Suprapubic skin (tissue), 4 donors: ENCODE measurements at regions not wholly inside any gene's neighbourhood (a gene's known extent, or its start where the extent isn't known, plus 50 kb on each side); places are given as distances from the start of the nearest gene placed in this dataset.

ENCODE experiments used
- DNase-seq, 2 donors: peaks; one replicate each; pipeline ENCODE4 v3.0.0-alpha.2; 2019; ENCODE audit warnings: low spot score in 2 of 2
- H3K27ac ChIP-seq: fragments of 200-600 bp; sonication (generic); one replicate; pipeline ENCODE4 v1.5.1; 2019
- H3K27me3 ChIP-seq: fragments of 200-600 bp; sonication (generic); one replicate; pipeline ENCODE4 v1.5.1; 2019
- H3K36me3 ChIP-seq: fragments of 200-600 bp; sonication (generic); one replicate; pipeline ENCODE4 v1.5.1; 2019
- H3K4me1 ChIP-seq: fragments of 200-600 bp; sonication (generic); one replicate; pipeline ENCODE4 v1.5.1; 2019
- H3K4me3 ChIP-seq: fragments of 200-600 bp; sonication (generic); one replicate; pipeline ENCODE4 v1.5.1; 2019; ENCODE audit warnings: mild to moderate bottlenecking
- H3K9me3 ChIP-seq: fragments of 200-600 bp; sonication (generic); one replicate; pipeline ENCODE4 v1.5.1; 2019
- EP300 ChIP-seq: sonication (generic); formaldehyde crosslinking; IDR thresholded peaks from one replicate; pipeline ENCODE4 v1.6.1; 2017; ENCODE audit warnings: antibody characterized with exemption
- POLR2A ChIP-seq, 2 donors: fragments of 450-650 bp; IDR thresholded peaks; one replicate each; pipeline ENCODE4 v1.6.1; 2017; ENCODE audit warnings: antibody characterized with exemption in 2 of 2, mild to moderate bottlenecking in 2 of 2, moderate library complexity in 2 of 2
- POLR2AphosphoS5 ChIP-seq, 3 donors: sonication (generic); formaldehyde crosslinking; IDR thresholded peaks; one replicate each; pipeline ENCODE4 v1.6.1; 2017; ENCODE audit warnings: antibody characterized with exemption in 3 of 3
- WGBS: methylation state at CpG from one replicate; pipeline ENCODE4 v1.1.5; 2018; 5-methylcytosine and 5-hydroxymethylcytosine counted together
- TF ChIP-seq, protein P1 (sequence below), 2 donors: fragments of 200-600 bp in 1 of 2; fragments of 450-650 bp in 1 of 2; sonication (generic) in 1 of 2; IDR thresholded peaks; one replicate each; pipeline ENCODE4 v1.5.1; 2016 to 2019; ENCODE audit warnings: antibody characterized with exemption in 2 of 2, mild to moderate bottlenecking in 1 of 2, moderate library complexity in 1 of 2

- H3K4me3 ChIP-seq, result no peak overlapping the region
- no peaks in the 10 kb centered on the region for H3K36me3 ChIP-seq
- WGBS, result 56% methylated on average over 2 of the region's 2 CpGs
- no peaks in the 10 kb centered on the region for H3K9me3 ChIP-seq
- TF ChIP-seq POLR2A (IDR thresholded peaks at IDR 0.05), result no peak
- TF ChIP-seq EP300, result no peak
- TF ChIP-seq POLR2AphosphoS5 (IDR thresholded peaks at IDR 0.05), result no peak
- TF ChIP-seq, protein P1, sequence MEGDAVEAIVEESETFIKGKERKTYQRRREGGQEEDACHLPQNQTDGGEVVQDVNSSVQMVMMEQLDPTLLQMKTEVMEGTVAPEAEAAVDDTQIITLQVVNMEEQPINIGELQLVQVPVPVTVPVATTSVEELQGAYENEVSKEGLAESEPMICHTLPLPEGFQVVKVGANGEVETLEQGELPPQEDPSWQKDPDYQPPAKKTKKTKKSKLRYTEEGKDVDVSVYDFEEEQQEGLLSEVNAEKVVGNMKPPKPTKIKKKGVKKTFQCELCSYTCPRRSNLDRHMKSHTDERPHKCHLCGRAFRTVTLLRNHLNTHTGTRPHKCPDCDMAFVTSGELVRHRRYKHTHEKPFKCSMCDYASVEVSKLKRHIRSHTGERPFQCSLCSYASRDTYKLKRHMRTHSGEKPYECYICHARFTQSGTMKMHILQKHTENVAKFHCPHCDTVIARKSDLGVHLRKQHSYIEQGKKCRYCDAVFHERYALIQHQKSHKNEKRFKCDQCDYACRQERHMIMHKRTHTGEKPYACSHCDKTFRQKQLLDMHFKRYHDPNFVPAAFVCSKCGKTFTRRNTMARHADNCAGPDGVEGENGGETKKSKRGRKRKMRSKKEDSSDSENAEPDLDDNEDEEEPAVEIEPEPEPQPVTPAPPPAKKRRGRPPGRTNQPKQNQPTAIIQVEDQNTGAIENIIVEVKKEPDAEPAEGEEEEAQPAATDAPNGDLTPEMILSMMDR (IDR thresholded peaks at IDR 0.05), result no peak
- DNase-seq, result no peak
- no peak overlapping the region for H3K27ac ChIP-seq
- no peaks in the 10 kb centered on the region for H3K4me1 ChIP-seq
- H3K27me3 ChIP-seq, result peaks cover under 1% of the 10 kb centered on the region
Measured at GRCh38 chr7:65233409-65234034, 140.1 kb upstream of the ZNF92 start.

- TF ChIP-seq, protein P1 (IDR thresholded peaks at IDR 0.05), result no peak
- TF ChIP-seq POLR2A (IDR thresholded peaks at IDR 0.05) (no peak), EP300 (no peak)
- WGBS, result 76% methylated on average over 1 of the region's 1 CpG
- no peak for DNase-seq
- Histone ChIP-seq H3K4me3 (no peak overlapping the region), H3K27ac (no peak overlapping the region), H3K9me3 (no peaks in the 10 kb centered on the region), H3K27me3 (no peaks in the 10 kb centered on the region), H3K4me1 (no peaks in the 10 kb centered on the region), H3K36me3 (no peaks in the 10 kb centered on the region)
Measured at GRCh38 chr7:65230231-65230630, 143.4 kb upstream of the ZNF92 start.

GRCh38 chr7:65225422-65226006 lies 148.1 kb upstream of the ZNF92 start:
- Histone ChIP-seq H3K4me3 (no peak overlapping the region), H3K36me3 (no peaks in the 10 kb centered on the region), H3K27me3 (no peaks in the 10 kb centered on the region), H3K27ac (no peak overlapping the region), H3K9me3 (no peaks in the 10 kb centered on the region), H3K4me1 (no peaks in the 10 kb centered on the region)
- DNase-seq, result no peak
- TF ChIP-seq POLR2A (IDR thresholded peaks at IDR 0.05) (no peak), POLR2AphosphoS5 (IDR thresholded peaks at IDR 0.05) (no peak), EP300 (no peak)
- TF ChIP-seq, protein P1 (IDR thresholded peaks at IDR 0.05), result no peak
- WGBS, result 91% methylated on average over 6 of the region's 6 CpGs

DNA sequence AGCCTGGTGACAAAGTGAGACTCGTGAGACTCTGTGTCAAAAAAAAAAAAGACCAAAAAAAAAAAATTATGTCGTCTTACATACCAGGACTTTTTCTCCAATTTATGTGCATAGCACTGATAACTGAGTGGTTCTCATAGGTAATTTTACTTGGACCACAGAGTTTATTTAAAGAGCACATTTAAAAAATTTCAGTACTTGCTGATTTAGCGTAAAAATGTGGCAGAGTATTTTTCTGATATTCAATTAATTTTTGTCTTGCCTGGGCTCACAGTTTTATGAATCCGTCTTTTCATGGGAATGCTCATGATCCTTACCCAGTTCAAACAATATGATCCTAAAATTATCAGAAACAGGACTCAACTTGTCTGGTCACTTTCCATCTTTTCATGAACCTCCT lies 151.0 kb upstream of the ZNF92 start:
- Histone ChIP-seq H3K27me3 (no peaks in the 10 kb centered on the region), H3K27ac (no peak overlapping the region), H3K4me3 (no peak overlapping the region), H3K9me3 (no peaks in the 10 kb centered on the region), H3K36me3 (no peaks in the 10 kb centered on the region), H3K4me1 (no peaks in the 10 kb centered on the region)
- DNase-seq, result no peak
- TF ChIP-seq POLR2A (IDR thresholded peaks at IDR 0.05) (no peak), EP300 (no peak), POLR2AphosphoS5 (IDR thresholded peaks at IDR 0.05) (no peak)
- TF ChIP-seq, protein P1 (IDR thresholded peaks at IDR 0.05), result no peak
- 86% methylated on average over 4 of the region's 4 CpGs for WGBS

DNA sequence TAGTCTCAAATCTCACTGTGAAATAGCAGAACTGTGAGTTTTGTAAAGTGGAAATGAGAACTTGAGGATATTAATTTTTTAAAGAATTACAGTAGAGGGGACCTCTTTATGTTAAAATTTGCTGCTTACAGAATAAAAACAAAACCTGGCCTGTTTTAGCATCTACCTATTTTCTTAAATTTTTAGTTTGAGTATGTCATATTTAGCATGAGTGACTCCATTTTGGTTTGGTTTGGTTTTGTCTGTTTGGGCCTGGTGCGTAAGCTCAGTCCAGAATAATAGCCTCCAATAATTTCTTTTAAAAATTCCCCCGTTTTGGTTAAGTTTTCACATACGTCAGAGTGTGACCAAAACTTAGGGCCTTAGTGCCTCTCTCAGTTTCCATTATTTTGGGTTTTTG lies 152.0 kb upstream of the ZNF92 start:
- TF ChIP-seq POLR2AphosphoS5 (IDR thresholded peaks at IDR 0.05) (no peak), EP300 (no peak), POLR2A (IDR thresholded peaks at IDR 0.05) (no peak)
- TF ChIP-seq, protein P1 (IDR thresholded peaks at IDR 0.05), result no peak
- WGBS, result 91% methylated on average over 3 of the region's 3 CpGs
- H3K9me3 ChIP-seq, result no peaks in the 10 kb centered on the region

More for the DNA sequence above, 152.0 kb upstream of the ZNF92 start:
- H3K4me1 ChIP-seq, result no peaks in the 10 kb centered on the region
- H3K4me3 ChIP-seq, result no peak overlapping the region
- H3K27ac ChIP-seq, result no peak overlapping the region
- no peaks in the 10 kb centered on the region for H3K27me3 ChIP-seq
- no peak for DNase-seq
- H3K36me3 ChIP-seq, result no peaks in the 10 kb centered on the region
